Stomach (tissue), 8 donors: ENCODE measurements at regions not wholly inside any gene's neighbourhood (a gene's known extent, or its start where the extent isn't known, plus 50 kb on each side); places are given as distances from the start of the nearest gene placed in this dataset.

Source experiments
- DNase-seq, 2 donors: peaks; one replicate each; pipeline versions ENCODE4 v3.0.0 to v3.0.0-alpha.2; 2013 to 2019
- H3K27ac ChIP-seq, 5 donors: fragments of 200-600 bp in 4 of 5; sonication (generic) in 4 of 5; one replicate each; pipeline ENCODE4 v1.5.1; 2013 to 2019; ENCODE audit warnings: mild to moderate bottlenecking in 1 of 5, moderate library complexity in 1 of 5
- H3K27me3 ChIP-seq, 3 donors: fragments of 200-600 bp; sonication (generic); one replicate each; pipeline ENCODE4 v1.5.1; 2017 to 2019; ENCODE audit warnings: mixed run types in 1 of 3
- H3K36me3 ChIP-seq, 4 donors: fragments of 200-600 bp; sonication (generic); 1 replicate in 3 of 4; 2 replicates in 1 of 4; pipeline ENCODE4 v1.5.1; 2016 to 2019
- H3K4me1 ChIP-seq, 4 donors: fragments of 200-600 bp; sonication (generic); one replicate each; pipeline ENCODE4 v1.5.1; 2016 to 2019
- H3K4me3 ChIP-seq, 4 donors: fragments of 200-600 bp; sonication (generic) in 3 of 4; one replicate each; pipeline ENCODE4 v1.5.1; 2016 to 2019; ENCODE audit warnings: mild to moderate bottlenecking in 1 of 4
- H3K9me3 ChIP-seq, 4 donors: fragments of 200-600 bp; sonication (generic); one replicate each; pipeline ENCODE4 v1.5.1; 2016 to 2019
- EP300 ChIP-seq: sonication (generic); formaldehyde crosslinking; IDR thresholded peaks from one replicate; pipeline ENCODE4 v1.6.1; 2017; ENCODE audit warnings: antibody characterized with exemption
- POLR2A ChIP-seq, 4 donors: fragments of 450-650 bp; IDR thresholded peaks; one replicate each; pipeline ENCODE4 v1.6.1; 2016; ENCODE audit warnings: antibody characterized with exemption in 4 of 4, control low read depth in 2 of 4, mild to moderate bottlenecking in 1 of 4, moderate library complexity in 1 of 4
- POLR2AphosphoS5 ChIP-seq, 3 donors: sonication (generic); formaldehyde crosslinking; IDR thresholded peaks; one replicate each; pipeline ENCODE4 v1.6.1; 2016; ENCODE audit warnings: antibody characterized with exemption in 3 of 3
- WGBS, 5 donors: extraction: QIAGEN DNeasy Blood & Tissue Kit in 3 of 5; methylation state at CpG; one replicate each; pipeline versions ENCODE4 v1.1.5 to v1.1.7; 2013 to 2018; 5-methylcytosine and 5-hydroxymethylcytosine counted together
- intact Hi-C: fragments of 100-400 bp; cut with DNase I; formaldehyde crosslinking; loops from one replicate; pipeline ENCODE4 v1.15.1; 2023; ENCODE audit warnings: low total_unique reads
- TF ChIP-seq, protein P1 (sequence below), 7 experiments: fragments of 450-650 bp in 4 of 7; fragments of 200-600 bp in 3 of 7; sonication (generic) in 3 of 7; IDR thresholded peaks; one replicate each; pipeline ENCODE4 v1.5.1; 2016 to 2019; ENCODE audit warnings: antibody characterized with exemption in 7 of 7, control low read depth in 2 of 7, mild to moderate bottlenecking in 1 of 7
- donor health status: healthy with polysubstance abuse.
- donor health status: Bipolar disorder and iron deficiency.
- donor health status: healthy.

DNA sequence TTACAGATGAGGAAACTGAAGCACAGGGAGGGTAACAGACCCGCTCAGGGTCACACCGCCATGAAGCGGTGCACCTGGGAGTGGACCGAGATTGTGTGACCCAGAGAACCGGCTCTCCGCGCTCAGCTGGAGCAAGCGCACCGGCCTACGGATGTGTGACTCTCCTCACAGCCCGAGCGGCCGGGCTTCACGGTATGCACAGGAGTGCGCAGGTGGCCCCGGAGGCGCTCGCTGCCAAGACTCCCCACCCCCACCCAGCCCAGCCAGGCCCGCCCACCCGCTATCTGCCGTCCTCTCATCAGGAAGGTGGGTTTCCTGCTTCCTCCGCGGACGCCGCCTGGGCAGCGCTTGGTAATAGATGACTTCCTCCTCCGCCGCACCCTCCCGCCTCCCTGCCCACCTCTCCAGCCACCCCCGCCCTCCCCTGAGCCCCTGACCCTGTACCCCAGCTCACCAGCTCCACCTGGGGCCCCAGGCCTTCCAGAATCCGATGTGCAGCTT lies 110.7 kb downstream of the NCOR2 start:
- no peaks in the 10 kb centered on the region for H3K27me3 ChIP-seq
- intact Hi-C loops: no loop called here
- peak in 1 of 2 donors; percentile 60 for DNase-seq
- TF ChIP-seq EP300: no peak
- no peak for TF ChIP-seq POLR2A (IDR thresholded peaks at IDR 0.05)
- TF ChIP-seq POLR2AphosphoS5 (IDR thresholded peaks at IDR 0.05): no peak
- TF ChIP-seq, protein P1, sequence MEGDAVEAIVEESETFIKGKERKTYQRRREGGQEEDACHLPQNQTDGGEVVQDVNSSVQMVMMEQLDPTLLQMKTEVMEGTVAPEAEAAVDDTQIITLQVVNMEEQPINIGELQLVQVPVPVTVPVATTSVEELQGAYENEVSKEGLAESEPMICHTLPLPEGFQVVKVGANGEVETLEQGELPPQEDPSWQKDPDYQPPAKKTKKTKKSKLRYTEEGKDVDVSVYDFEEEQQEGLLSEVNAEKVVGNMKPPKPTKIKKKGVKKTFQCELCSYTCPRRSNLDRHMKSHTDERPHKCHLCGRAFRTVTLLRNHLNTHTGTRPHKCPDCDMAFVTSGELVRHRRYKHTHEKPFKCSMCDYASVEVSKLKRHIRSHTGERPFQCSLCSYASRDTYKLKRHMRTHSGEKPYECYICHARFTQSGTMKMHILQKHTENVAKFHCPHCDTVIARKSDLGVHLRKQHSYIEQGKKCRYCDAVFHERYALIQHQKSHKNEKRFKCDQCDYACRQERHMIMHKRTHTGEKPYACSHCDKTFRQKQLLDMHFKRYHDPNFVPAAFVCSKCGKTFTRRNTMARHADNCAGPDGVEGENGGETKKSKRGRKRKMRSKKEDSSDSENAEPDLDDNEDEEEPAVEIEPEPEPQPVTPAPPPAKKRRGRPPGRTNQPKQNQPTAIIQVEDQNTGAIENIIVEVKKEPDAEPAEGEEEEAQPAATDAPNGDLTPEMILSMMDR (IDR thresholded peaks at IDR 0.05): no peak
- WGBS, 5 donors: 62 to 77% (median 73%) methylated on average over 10 to 31 of the region's 31 CpGs
- H3K9me3 ChIP-seq: no peaks in the 10 kb centered on the region
- peaks cover 51 to 72% (median 57%) of the 10 kb centered on the region in 4 donors for H3K4me1 ChIP-seq
- H3K27ac ChIP-seq: peak overlapping the region; percentile 79 to 89 (median 81)
- peak overlapping the region; percentile 23 to 39 (median 37) for H3K4me3 ChIP-seq
- H3K36me3 ChIP-seq: peaks cover 12 to 50% (median 49%) of the 10 kb centered on the region in 4 donors

DNA sequence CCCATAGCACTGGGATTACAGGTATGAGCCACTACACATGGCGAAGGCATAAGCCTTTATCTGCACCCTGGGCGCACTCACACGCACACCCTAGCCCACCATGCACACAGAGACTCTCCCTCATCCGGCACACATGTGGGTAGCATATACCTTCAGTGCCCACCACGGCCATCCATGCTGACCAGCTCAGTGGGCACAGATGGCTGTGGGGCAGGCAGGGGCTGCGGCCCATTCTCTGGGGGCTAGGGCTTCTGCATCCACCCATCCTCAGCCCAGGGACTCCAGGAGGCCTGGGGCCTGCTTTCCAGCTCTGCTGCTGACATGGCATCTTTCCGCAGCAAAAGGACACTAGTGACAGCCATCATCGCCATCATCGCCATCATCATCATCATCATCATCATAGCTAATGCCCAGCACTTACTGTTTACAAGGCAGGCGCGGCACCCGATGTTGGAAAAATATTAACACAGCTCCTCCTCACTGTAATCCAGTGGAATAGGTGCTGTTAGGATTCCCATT lies 111.2 kb downstream of the NCOR2 start:
- Histone ChIP-seq H3K27ac (peak overlapping the region in 3 of 5 donors; percentile 81 to 89 (median 86)), H3K4me3 (peak overlapping the region in 2 of 4 donors; percentile 23 to 39), H3K36me3 (peaks cover 12 to 49% (median 44%) of the 10 kb centered on the region in 4 donors), H3K9me3 (no peaks in the 10 kb centered on the region), H3K4me1 (peaks cover 51 to 77% (median 58%) of the 10 kb centered on the region in 4 donors), H3K27me3 (no peaks in the 10 kb centered on the region)
- DNase-seq: no peak
- TF ChIP-seq EP300 (no peak), POLR2A (IDR thresholded peaks at IDR 0.05) (no peak), POLR2AphosphoS5 (IDR thresholded peaks at IDR 0.05) (no peak)
- TF ChIP-seq, protein P1 (IDR thresholded peaks at IDR 0.05): no peak
- WGBS, 5 donors: 92 to 97% (median 94%) methylated on average over 9 to 12 of the region's 12 CpGs
- intact Hi-C loops: no loop called here

DNA sequence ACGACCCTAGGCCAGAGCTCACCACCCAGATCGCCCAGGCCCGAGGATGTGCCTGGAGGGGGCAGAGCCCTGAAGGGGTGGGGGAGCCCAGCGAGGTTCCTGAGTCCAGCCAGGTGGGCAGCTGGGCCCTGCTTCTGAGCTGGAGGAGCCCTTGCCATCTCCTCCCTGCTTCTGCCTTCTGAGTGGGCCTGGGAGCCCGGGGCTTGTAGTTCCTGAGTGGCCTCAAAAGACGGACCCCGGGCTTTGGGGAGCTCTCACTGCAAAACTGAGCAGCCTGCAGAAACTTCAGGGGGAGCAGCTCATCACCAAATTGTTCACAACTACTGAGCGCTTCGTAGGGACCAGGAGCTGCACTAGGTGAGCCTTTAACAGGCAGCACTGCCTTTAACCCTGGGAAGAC lies 112.1 kb downstream of the NCOR2 start:
- WGBS, 5 donors: 76 to 85% (median 84%) methylated on average over 7 to 9 of the region's 9 CpGs
- TF ChIP-seq EP300: no peak
- Histone ChIP-seq H3K4me1 (peaks cover 51 to 85% (median 59%) of the 10 kb centered on the region in 4 donors), H3K27ac (peak overlapping the region in 4 of 5 donors; percentile 46 to 86 (median 80)), H3K9me3 (no peaks in the 10 kb centered on the region), H3K27me3 (no peaks in the 10 kb centered on the region), H3K4me3 (no peak overlapping the region), H3K36me3 (peaks cover 10 to 48% (median 44%) of the 10 kb centered on the region in 4 donors)
- DNase-seq: no peak
- intact Hi-C loops: no loop called here

DNA sequence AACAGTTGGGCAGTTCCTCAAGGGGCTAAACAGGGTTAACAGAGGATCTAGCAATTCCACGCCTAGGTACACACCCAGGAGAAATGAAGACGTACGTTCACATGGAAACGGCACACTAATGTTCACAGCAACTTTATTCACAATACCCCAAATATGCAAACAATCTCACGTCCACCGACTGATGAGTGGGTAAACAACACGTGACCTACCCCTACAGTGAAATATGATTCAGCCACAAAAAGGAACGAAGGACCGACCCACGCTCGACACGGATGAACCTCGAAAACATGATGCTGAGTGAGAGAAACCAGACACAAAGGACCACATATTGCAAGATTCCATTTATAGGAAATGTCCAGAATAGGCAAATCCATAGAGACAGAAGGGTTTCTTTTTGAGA lies 112.7 kb downstream of the NCOR2 start:
- Histone ChIP-seq H3K9me3 (no peaks in the 10 kb centered on the region), H3K27me3 (no peaks in the 10 kb centered on the region), H3K4me1 (peaks cover 51 to 86% (median 60%) of the 10 kb centered on the region in 4 donors), H3K36me3 (peaks cover 8 to 48% (median 44%) of the 10 kb centered on the region in 4 donors), H3K27ac (peak overlapping the region in 4 of 5 donors; percentile 74 to 86 (median 80)), H3K4me3 (no peak overlapping the region)
- intact Hi-C loops: no loop called here
- 30 to 53% (median 45%) methylated on average over 13 of the region's 13 CpGs for WGBS, 5 donors
- TF ChIP-seq EP300: no peak
- TF ChIP-seq, protein P1 (IDR thresholded peaks at IDR 0.05): no peak
- TF ChIP-seq POLR2A (IDR thresholded peaks at IDR 0.05): no peak
- TF ChIP-seq POLR2AphosphoS5 (IDR thresholded peaks at IDR 0.05): peak in 1 of 3 donors; percentile 38
- peak in 1 of 2 donors; percentile 44 for DNase-seq

DNA sequence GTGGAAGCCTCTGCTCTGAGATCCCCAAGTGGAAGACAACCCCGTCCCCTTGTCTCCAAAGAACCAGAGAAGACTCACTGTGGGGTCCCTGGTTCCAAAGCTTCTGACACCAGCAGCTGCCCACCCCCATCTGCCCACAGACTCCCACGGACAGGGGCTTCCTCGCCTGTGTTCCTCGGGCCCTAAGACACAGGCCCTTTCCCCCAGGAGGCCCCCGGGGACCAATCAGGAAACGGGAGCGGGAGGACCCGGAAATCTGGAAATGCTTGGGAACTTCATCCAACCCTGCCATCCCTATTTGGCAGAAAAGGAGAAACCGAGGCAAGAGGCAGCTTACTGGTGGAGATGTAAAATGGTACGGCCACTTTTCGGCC lies 113.1 kb downstream of the NCOR2 start:
- Histone ChIP-seq H3K36me3 (peaks cover 9 to 48% (median 44%) of the 10 kb centered on the region in 4 donors), H3K27me3 (no peaks in the 10 kb centered on the region), H3K4me3 (no peak overlapping the region), H3K9me3 (no peaks in the 10 kb centered on the region), H3K27ac (peak overlapping the region; percentile 44 to 86 (median 78)), H3K4me1 (peaks cover 51 to 86% (median 61%) of the 10 kb centered on the region in 4 donors)
- TF ChIP-seq POLR2A (IDR thresholded peaks at IDR 0.05): no peak
- TF ChIP-seq, protein P1 (IDR thresholded peaks at IDR 0.05): no peak
- no peak for TF ChIP-seq POLR2AphosphoS5 (IDR thresholded peaks at IDR 0.05)
- no peak for TF ChIP-seq EP300
- 67 to 83% (median 76%) methylated on average over 10 to 11 of the region's 11 CpGs for WGBS, 5 donors
- no peak for DNase-seq
- intact Hi-C loops: no loop called here
